ENCODE measurements at regions not wholly inside any gene's neighbourhood (a gene's known extent, or its start where the extent isn't known, plus 50 kb on each side); places are given as distances from the start of the nearest gene placed in this dataset.
A peak's percentile ranks its signal among the peaks of the same experiment; 100 is the strongest.
"Not testable (repeated sequence)": the region's sequence is repeated elsewhere in the genome, so short reads cannot be mapped to it uniquely, and the experiment has no call there.

DNA sequence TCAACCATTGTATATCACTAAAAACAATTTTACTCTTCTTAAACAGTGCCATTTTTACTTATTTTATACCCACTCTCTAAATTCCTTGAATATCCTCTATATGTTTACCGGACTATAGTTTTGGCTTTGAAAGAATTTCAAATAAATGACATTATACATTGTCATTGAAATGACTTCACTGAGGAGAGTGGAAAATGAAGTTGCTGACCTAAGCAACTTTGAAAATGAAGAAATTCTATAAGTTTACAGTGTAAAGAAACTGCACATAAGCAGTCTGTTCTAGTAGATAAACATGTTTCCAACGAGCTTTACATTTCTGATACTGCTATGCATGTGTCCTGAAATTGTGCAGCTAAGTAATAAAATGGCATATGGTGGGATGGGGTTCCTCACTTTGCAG lies 1094.0 kb downstream of the TMEM121 start:
- DNase-seq (ENCODE audit: low read depth in 2 of 3, low spot score in 1 of 3), result no peak

DNA sequence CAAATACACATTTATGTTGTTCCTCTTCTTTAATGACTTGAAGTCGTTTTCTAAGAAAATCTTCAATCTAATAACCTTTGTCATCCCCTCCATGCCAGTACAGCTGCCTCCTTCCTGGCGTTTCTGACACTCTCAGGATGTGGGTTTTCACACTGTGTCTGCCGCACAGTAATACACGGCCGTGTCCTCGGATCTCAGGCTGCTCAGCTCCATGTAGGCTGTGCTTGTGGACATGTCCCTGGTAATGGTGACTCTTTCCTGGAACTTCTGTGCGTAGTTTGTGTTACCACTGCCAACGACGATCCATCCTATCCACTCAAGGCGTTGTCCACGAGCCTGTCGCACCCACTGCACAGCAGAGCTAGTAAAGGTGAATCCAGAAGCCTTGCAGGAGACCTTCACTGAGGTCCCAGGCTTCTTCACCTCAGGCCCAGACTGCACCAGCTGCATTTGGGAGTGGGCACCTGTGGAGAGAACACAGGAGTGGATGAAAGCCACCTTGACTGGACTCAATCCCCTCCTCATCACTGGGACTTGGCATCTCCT lies 1095.9 kb downstream of the TMEM121 start:
- peak in 1 of 3 donors; percentile 14 for DNase-seq (ENCODE audit: low read depth in 2 of 3, low spot score in 1 of 3)

DNA sequence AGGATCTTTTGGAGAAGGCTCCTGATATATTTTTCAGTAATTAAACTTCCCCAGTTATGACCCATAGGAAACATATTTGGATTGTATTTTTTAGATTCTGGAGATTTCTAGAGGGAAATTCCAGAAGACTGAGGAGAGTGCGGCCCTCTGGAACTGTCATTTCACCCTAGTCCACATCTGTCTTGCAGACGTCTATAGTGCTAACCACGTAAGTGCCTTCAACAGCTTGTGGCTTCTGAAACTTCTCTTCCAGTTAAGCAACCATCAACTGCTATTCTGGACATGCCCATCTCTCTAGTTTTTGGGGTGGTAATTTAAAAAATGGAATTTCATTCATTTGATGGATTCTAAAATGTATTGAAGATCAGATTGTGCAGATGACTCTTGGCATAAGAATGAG lies 1098.8 kb downstream of the TMEM121 start:
- no peak for DNase-seq (ENCODE audit: low read depth in 2 of 3, low spot score in 1 of 3)

DNA sequence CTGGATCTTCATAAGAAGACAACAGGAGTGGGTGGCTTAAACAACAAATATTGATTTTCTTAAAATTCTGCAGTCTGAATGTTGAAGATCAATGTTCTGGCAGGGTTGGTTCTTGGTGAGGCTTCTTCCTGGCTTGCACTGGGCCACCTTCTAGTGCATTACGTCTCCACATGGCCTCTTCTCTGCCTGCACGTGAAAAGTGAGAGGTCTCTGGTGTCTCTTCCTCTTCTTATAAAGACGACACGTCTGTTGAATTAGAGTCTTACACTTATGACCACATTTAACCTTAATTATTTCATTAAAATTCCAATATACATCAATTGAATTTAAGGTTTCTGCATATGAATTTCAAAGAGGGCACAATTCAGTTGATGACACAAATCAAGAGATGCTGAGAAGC lies 1100.1 kb downstream of the TMEM121 start:
- not testable (repeated sequence) for DNase-seq (ENCODE audit: low read depth in 2 of 3, low spot score in 1 of 3)

DNA sequence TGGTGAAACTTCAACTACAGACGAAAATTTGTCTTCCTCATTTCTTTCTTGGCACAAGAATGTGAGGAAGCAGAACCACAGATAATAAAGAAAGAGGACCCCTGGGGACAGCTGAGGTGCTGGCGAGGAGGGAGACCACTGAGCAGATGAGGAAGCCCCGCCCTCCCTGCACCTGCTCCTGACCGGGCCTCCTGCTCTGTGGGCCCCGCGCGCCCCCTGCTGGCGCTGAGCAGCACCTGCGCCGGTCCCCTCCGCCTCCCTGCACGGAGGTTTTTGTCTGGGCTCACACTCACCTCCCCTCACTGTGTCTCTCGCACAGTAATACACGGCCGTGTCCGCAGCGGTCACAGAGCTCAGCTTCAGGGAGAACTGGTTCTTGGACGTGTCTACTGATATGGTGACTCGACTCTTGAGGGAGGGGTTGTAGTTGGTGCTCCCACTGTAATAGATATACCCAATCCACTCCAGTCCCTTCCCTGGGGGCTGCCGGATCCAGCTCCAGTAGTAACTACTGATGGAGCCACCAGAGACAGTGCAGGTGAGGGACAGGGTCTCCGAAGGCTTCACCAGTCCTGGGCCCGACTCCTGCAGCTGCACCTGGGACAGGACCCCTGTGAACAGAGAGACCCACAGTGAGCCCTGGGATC lies 1100.7 kb downstream of the TMEM121 start:
- peak; percentile 28 to 76 (median 53) for DNase-seq (ENCODE audit: low read depth in 2 of 3, low spot score in 1 of 3)

DNA sequence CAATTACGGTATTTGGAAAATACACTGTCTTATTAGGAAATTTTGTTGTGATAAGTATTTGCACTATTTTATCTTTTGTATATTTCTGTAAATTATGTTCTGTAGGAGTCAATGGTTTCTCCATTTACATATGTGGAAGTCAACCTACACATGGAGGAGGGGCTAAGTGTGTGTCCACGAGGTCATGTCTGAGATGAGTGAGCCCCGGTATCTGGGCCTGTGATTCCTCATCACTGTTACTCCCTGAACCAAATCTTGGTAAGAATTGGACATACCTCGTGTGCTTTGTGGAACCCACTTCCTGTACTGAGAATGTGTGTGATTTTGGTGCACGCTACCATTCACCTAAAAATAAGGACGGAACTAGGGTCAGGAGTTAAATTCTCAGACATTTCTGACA lies 1105.5 kb downstream of the TMEM121 start:
- DNase-seq (ENCODE audit: low read depth in 2 of 3, low spot score in 1 of 3), result no peak

DNA sequence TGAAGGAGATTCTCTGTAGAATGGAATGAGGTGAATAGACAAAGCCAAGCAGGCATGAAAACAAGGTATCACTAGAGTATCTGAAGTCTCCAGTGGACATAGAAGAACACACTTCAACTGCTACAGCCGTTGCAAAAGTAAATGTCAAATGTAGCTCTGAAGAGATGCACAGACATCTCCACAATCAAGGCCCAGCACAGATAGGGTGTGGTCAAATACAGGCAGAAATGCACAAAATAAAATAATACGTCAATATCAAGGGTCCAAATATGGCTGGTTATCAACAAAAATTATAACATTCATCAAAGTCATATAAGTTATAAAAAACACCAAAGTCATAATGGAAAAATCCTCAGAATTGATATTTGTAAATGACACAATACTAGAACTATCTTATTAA lies 1107.3 kb downstream of the TMEM121 start:
- no peak for DNase-seq (ENCODE audit: low read depth in 2 of 3, low spot score in 1 of 3)

DNA sequence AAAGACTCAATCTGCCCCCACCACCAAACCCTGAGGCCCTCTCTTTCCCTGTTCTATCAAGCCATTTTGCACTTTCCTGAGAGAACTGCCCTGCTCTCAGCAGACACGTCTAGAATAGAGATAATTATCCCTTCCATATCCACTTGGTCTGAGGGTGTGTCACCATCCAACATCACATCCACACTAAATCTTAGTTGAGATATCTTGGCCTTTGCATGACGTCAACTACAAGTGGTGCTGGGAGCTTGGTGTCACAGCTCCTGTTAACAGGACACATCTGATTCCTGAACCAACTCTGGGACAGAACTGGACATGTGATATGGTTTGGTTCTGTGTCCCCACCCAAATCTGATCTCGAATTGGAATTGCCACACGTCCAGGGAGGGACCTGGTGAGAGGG lies 1109.2 kb downstream of the TMEM121 start:
- DNase-seq (ENCODE audit: low read depth in 2 of 3, low spot score in 1 of 3), result no peak

DNA sequence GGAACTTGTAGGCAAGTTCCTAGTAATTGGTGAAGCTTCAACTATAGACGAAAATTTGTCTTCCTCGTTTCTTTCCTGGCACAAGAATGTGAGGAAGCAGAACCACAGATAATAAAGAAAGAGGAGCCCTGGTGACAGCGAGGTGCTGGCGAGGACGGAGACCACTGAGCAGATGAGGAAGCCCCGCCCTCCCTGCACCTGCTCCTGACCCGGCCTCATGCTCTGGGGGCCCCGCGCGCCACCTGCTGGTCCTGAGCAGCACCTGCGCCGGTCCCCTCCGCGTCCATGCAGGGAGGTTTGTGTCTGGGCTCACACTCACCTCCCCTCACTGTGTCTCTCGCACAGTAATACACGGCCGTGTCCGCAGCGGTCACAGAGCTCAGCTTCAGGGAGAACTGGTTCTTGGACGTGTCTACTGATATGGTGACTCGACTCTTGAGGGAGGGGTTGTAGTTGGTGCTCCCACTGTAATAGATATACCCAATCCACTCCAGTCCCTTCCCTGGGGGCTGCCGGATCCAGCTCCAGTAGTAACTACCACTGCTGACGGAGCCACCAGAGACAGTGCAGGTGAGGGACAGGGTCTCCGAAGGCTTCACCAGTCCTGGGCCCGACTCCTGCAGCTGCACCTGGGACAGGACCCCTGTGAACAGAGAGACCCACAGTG lies 1112.5 kb downstream of the TMEM121 start:
- not testable (repeated sequence) for DNase-seq (ENCODE audit: low read depth in 2 of 3, low spot score in 1 of 3)

DNA sequence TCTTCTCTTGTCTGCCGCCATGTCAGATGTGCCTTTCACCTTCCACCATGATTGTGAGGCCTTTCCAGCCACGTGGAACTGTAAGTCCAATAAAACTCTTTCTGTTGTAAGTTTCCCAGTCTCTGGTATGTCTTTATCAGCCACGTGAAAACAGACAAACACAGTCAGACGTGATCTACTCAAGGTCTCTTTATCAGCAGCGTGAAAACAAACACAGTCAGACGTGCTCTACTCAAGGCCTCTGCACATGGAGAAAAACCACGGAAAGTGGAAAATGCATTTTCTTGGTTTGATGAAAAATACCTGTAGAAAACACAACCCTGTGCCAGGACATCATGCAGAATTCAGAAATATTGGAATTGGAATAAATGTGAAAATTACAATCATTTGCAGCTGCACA lies 1115.7 kb downstream of the TMEM121 start:
- DNase-seq (ENCODE audit: low read depth in 2 of 3, low spot score in 1 of 3), result no peak

DNA sequence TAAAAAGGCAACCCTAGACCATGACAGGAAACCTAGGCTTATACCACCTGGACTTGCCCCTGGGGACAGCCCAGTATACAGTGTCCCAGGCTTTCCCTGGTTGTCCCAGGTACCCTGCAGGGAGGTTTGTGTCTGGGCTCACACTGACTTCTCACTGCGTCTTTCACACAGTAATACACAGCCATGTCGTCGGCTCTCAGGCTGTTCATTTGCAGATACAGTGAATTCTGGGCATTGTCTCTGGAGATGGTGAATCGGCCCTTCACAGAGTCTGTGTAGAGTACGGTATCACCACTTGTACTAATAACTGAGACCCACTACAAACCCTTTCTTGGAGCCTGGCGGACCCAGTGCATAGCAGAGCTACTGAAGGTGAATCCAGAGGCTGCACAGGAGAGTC lies 1116.6 kb downstream of the TMEM121 start:
- DNase-seq (ENCODE audit: low read depth in 2 of 3, low spot score in 1 of 3), result not testable (repeated sequence)

DNA sequence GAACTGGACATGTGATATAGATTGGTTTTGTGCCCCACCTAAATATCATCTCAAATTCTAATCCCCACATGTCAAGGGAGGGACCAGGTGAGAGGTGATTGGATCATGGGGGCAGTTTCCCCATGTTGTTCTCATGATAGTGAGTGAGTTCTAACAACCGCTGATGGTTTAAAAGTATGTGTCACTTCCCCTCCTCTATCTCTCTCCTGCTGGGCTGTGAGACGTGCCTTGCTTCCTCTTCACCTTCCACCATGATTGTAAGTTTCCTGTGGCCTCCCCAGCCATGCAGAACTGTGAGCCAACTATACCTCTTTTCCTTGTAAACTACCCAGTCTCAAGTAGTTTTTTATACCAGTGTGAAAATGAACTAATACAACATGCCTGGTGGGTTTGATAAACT lies 1122.5 kb downstream of the TMEM121 start:
- not testable (repeated sequence) for DNase-seq (ENCODE audit: low read depth in 2 of 3, low spot score in 1 of 3)

DNA sequence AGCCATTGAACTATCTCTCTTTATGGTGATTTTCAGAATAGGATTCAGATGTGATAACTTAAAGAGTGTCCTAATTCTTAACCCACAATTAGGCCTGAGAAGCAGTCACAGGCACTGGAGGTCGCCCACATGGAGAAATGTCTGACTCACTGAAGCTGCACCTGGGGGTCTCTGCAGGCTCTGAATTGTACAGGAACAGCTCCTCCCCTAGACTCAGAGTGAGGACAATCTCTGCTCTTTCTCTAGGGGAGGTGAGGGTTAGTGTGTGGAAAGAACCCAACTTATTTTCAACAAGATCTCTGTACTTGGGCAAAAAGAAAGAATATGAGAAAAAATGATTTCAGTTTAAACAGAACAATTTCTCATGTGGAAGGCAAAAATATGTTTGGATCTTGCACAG lies 1124.6 kb downstream of the TMEM121 start:
- no peak for DNase-seq (ENCODE audit: low read depth in 2 of 3, low spot score in 1 of 3)

DNA sequence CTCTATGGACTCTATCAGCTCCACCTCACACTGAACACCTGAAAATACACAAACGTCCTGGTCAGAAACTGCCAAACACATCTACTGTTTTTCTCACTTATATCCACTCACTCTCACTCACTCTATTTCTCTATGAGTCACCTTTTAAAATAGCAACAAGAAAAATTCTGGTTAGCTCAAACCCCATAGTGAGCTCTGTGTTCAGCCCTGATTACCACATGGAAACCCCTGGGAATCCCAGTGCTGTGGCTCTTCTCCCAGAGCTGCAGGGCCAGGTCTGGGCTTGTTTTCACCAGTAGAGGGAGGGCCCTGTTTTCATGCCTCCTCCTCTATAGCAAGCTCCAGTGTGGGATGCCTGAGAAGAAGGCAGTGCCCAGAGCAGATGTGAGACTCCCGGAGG lies 1126.1 kb downstream of the TMEM121 start:
- no peak for DNase-seq (ENCODE audit: low read depth in 2 of 3, low spot score in 1 of 3)

DNA sequence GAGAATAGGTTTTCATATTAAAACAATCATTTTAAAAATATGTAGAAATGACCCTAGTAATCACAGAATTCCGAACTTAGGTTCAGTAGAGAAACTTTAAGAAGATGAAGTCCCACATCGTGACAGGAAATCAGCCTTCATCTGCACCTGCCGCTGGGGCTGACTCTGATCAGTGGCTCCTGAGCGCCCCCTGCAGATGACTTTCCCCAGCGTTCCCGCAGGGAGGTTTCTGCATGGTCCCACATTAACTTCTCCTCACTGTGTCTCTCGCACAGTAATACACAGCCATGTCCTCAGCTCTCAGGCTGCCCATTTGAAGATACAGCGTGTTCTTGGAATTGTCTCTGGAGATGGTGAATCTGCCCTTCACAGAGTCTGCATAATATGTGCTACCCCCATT lies 1131.1 kb downstream of the TMEM121 start:
- DNase-seq (ENCODE audit: low read depth in 2 of 3, low spot score in 1 of 3), result peak; percentile 13 to 59 (median 53)

DNA sequence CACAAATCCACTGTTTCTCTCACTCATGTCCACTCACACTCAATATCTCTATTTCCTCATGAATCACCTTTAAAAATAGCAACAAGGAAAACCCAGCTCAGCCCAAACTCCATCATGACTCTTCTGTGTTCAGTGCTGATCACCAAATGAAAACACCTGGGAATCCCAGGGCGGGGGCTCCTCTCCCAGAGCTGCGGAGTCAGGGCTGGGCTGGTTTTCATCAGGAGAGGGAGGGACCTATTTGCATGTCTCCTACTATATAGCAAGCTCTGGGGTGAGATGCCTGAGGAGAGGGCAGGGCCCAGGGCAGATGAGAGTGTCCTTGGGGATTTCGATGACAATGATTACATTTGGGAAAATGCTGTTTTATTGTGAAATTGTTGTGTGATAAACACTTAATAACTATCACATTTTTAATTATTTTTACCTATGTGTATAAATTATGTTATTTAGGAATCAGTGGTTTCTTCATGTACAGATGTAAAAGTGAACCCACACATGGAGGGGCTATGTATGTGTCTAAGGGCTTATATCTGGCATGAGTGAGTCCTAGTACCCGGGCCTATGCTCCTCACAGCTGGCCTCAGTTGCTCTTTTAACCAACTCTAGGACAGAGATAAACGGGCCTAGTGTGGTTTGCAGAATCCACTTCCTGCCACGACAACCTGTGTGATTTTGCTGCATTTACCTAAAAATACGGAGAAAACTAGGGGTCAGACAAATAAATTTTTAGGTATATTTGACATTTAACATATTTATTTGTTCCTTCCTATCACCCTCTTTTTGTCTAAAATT lies 1131.9 kb downstream of the TMEM121 start:
- not testable (repeated sequence) for DNase-seq (ENCODE audit: low read depth in 2 of 3, low spot score in 1 of 3)

DNA sequence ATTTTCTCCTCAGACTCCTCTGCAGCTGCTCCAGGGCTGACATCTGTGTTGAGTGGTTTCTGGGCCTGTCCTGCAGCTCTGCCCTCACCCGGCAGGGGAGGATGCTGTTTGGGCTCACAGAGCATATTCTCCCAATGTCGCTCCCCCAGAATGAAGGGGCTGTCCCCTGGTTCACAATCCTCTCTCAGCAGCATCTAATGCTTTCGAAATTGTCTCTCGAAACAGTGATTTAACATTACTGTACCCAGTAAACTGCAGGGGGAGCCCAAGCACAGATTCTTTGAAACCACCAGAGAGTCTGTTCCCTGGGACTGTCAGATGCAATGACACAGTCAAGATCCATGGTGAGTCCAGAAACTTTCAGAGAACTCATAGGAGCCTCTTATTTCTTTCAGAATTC lies 1135.2 kb downstream of the TMEM121 start:
- peak; percentile 18 to 44 (median 38) for DNase-seq (ENCODE audit: low read depth in 2 of 3, low spot score in 1 of 3)

DNA sequence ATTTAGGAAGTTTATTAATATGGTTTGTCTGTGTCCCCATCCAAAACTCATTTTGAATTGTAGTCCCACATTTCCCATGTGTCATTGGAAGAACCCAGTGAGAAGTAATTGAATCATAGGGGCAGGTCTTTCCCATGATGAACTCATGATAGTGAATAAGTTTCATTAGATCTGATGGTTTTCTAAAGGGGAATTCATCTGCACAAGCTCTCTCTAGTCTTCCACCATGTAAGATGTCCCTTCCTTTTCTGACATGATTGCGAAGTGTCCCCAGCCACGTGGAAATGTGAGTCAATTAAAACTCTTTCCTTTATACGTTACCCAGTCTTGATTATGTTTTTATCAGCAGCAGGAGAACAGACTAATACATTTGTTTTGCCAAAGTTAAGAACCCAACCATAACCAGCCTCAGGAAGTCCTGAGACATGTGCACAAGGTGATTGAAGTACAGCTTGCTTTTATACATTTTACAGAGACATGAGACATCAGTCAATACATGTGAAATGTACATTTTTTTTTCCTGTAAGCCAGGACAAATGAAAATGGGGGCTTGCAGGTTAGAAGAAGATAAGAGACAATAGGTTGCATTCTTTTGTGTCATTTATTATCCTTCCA lies 1136.7 kb downstream of the TMEM121 start:
- DNase-seq (ENCODE audit: low read depth in 2 of 3, low spot score in 1 of 3), result no peak

DNA sequence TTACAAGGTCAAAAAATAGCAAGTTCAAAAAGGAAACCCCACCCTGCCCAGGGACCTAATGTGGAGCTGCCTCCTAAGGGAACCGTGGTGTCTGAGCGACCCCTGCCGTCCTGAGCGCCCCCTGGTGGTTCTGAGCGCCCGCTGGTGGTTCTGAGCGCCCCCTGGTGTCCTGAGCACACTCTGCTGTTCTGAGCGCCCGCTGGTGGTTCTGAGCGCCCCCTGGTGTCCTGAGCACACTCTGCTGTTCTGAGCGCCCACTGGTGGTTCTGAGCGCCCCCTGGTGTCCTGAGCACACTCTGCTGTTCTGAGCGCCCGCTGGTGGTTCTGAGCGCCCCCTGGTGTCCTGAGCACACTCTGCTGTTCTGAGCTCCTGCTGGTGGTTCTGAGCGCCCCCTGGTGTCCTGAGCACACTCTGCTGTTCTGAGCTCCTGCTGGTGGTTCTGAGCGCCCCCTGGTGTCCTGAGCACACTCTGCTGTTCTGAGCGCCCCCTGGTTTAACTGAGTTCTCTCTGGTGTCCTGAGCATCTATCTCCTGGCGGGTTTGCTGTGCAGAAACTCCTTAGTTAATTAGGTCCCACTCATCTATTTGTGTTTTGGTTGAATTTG lies 1137.5 kb downstream of the TMEM121 start:
- DNase-seq (ENCODE audit: low read depth in 2 of 3, low spot score in 1 of 3), result peak; percentile 76 to 88 (median 77)

DNA sequence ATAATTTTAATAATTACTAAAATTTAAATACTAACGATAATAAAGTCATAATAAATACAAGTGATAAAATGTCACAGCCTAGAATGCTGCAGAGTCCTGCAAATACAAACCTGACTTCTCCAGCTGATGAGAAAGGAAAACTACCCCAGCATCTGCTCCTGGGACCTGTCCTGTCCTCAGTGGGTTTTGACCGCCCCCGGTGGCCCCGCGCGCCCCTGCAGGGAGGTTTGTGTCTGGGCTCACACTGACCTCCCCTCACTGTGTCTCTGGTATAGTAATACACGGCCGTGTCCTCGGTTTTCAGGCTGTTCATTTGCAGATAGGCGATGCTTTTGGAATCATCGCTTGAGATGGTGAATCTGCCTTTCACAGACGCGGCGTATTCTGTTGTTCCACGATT lies 1139.4 kb downstream of the TMEM121 start:
- DNase-seq (ENCODE audit: low read depth in 2 of 3, low spot score in 1 of 3), result peak in 1 of 3 donors; percentile 27

DNA sequence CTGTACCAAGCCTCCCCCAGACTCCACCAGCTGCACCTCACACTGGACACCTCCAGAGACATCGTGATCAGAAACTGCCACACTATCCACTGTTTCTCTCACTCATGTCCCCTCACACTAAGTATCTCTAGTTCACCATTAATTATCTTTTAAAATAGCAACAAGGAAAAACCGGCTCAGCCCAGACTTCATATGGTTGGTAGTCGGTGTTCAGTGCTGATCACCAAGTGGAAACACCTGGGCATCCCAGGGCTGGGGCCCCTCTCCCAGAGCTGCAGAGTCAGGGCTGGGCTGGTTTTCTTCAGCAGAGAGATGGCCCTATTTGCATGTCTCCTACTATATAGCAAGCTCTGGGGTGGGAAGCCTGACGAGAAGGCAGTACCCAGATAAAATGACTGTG lies 1140.0 kb downstream of the TMEM121 start:
- no peak for DNase-seq (ENCODE audit: low read depth in 2 of 3, low spot score in 1 of 3)

Data from stimulated activated CD4-positive, alpha-beta T cell treated with anti-CD3 and anti-CD28 coated beads, Interleukin-12 subunit alpha, Interleukin-12 subunit beta, amount 100 ng/mL, for 48 hours (primary cell).